Ovary (tissue), 7 donors: ENCODE measurements at regions not wholly inside any gene's neighbourhood (a gene's known extent, or its start where the extent isn't known, plus 50 kb on each side); places are given as distances from the start of the nearest gene placed in this dataset.
"Not testable (repeated sequence)": the region's sequence is repeated elsewhere in the genome, so short reads cannot be mapped to it uniquely, and the experiment has no call there.

ENCODE experiments used
- DNase-seq, 5 donors: peaks; one replicate each; pipeline ENCODE4 v3.0.0-alpha.2; 2019 to 2020
- H3K27ac ChIP-seq, 2 donors: fragments of 200-600 bp; one replicate each; pipeline versions ENCODE4 v1.5.1 to v1.8.0; 2019 to 2022
- H3K27me3 ChIP-seq: fragments of 200-600 bp; one replicate; pipeline ENCODE4 v1.8.0; 2022
- H3K36me3 ChIP-seq: fragments of 200-600 bp; sonication (generic); one replicate; pipeline ENCODE4 v1.5.1; 2019
- H3K4me1 ChIP-seq: one replicate; pipeline ENCODE4 v1.8.1; 2013; ENCODE audit warnings: mild to moderate bottlenecking, moderate library complexity; ENCODE audit not compliant: insufficient read depth
- H3K4me3 ChIP-seq: fragments of 200-600 bp; sonication (generic); one replicate; pipeline ENCODE4 v1.5.1; 2017
- H3K9me3 ChIP-seq, 2 donors: fragments of 200-600 bp in 1 of 2; sonication (generic) in 1 of 2; one replicate each; pipeline versions ENCODE4 v1.5.1 to v1.8.1; 2013 to 2019; ENCODE audit warnings: mild to moderate bottlenecking in 1 of 2, moderate library complexity in 1 of 2
- EP300 ChIP-seq: sonication (generic); formaldehyde crosslinking; IDR thresholded peaks from one replicate; pipeline ENCODE4 v1.6.1; 2017; ENCODE audit warnings: antibody characterized with exemption
- POLR2A ChIP-seq: fragments of 450-650 bp; IDR thresholded peaks from one replicate; pipeline ENCODE4 v1.6.1; 2017; ENCODE audit warnings: antibody characterized with exemption, mild to moderate bottlenecking, moderate library complexity
- WGBS, 3 donors: extraction: QIAGEN DNeasy Blood & Tissue Kit in 1 of 3; methylation state at CpG; one replicate each; pipeline versions ENCODE4 v1.1.5 to v1.1.7; 2013 to 2017; 5-methylcytosine and 5-hydroxymethylcytosine counted together
- intact Hi-C, 4 donors: fragments of 100-400 bp; cut with DNase I; formaldehyde crosslinking; loops; one replicate each; pipeline versions ENCODE4 v1.11.0 to v1.15.1; 2022 to 2023
- TF ChIP-seq, protein P1 (sequence below), 3 donors: fragments of 450-650 bp in 2 of 3; fragments of 200-600 bp in 1 of 3; IDR thresholded peaks; one replicate each; pipeline versions ENCODE4 v1.5.1 to v1.8.0; 2016 to 2022; ENCODE audit warnings: antibody characterized with exemption in 3 of 3, mild to moderate bottlenecking in 1 of 3
- donor health status: DM: no; HTN: no; CAD: no; lungs with moderate emphysema.
- donor health status: DM: no; HTN: no; CAD: no.
- donor health status: Bipolar disorder and iron deficiency.
- donor health status: DM: no; HTN: no; CAD: no.
- donor health status: DM: yes; HTN: yes; CAD: no.

DNA sequence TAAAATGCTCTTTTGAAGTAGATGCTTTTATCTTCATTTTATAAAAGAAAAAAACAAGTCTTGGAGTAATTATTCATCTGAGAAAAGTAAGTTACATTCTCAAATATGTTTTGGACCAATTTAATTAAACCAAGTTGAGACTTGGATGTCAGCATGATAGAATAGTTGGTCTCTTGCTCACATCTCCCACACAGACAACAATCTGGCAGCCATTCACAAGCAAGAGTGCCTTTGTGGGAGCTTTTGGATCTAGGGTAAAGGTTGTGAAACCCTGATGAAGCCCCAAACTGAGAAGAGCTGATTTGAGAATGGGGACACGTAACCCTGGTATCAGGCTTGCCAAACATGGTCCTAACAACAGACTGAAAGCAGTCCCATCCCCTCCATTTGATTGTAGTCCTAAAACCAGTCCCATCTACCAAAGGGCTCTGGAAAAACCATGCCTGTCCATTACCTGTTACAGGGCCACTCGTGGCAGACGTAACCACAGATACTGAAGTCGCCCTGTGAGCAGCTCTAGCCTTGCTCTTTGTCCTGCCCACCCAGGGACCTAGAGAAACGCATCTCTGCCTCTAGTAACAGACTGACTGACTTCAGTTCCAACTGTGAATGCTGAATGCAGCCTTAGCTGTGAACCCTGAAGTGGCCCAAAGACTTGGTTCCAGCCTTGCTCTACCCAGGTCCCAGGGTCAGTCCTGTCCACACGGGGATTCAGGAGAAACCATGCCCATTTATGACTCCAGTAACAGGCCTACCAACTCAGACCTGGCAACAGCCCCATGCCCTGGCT is 145.5 kb upstream of the SYNPR start:
- intact Hi-C loops = no loop called here
- Histone ChIP-seq H3K27ac (no peak overlapping the region), H3K27me3 (no peaks in the 10 kb centered on the region), H3K9me3 (no peaks in the 10 kb centered on the region), H3K36me3 (no peaks in the 10 kb centered on the region), H3K4me1 (no peaks in the 10 kb centered on the region), H3K4me3 (no peak overlapping the region)
- TF ChIP-seq, protein P1, sequence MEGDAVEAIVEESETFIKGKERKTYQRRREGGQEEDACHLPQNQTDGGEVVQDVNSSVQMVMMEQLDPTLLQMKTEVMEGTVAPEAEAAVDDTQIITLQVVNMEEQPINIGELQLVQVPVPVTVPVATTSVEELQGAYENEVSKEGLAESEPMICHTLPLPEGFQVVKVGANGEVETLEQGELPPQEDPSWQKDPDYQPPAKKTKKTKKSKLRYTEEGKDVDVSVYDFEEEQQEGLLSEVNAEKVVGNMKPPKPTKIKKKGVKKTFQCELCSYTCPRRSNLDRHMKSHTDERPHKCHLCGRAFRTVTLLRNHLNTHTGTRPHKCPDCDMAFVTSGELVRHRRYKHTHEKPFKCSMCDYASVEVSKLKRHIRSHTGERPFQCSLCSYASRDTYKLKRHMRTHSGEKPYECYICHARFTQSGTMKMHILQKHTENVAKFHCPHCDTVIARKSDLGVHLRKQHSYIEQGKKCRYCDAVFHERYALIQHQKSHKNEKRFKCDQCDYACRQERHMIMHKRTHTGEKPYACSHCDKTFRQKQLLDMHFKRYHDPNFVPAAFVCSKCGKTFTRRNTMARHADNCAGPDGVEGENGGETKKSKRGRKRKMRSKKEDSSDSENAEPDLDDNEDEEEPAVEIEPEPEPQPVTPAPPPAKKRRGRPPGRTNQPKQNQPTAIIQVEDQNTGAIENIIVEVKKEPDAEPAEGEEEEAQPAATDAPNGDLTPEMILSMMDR (IDR thresholded peaks at IDR 0.05) = no peak
- TF ChIP-seq EP300 (no peak), POLR2A (no peak)
- 65 to 79% (median 73%) methylated on average over 6 of the region's 6 CpGs for WGBS, 3 donors
- no peak for DNase-seq

DNA sequence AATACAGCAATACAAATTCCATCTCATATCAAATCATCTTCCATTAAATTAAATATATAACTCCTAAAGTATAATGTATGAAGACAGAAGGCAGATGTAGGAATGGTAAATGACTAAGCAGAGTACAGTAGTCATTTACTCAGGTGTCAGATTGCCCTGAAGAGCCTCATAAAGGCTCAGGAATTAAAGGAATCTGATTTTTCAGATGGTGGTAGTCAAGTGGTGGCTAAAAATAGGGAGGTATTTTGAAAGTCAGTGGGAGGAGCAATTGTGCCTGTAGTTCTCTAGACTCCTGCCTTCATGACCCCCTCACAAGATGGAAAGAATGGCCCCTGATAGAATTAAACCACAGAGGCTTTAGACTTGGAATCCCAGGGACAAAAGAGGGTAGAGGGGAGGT is 142.7 kb upstream of the SYNPR start:
- no peak for DNase-seq
- Histone ChIP-seq H3K4me1 (no peaks in the 10 kb centered on the region), H3K9me3 (no peaks in the 10 kb centered on the region), H3K27ac (no peak overlapping the region), H3K36me3 (no peaks in the 10 kb centered on the region), H3K4me3 (no peak overlapping the region), H3K27me3 (no peaks in the 10 kb centered on the region)
- intact Hi-C loops = no loop called here
- TF ChIP-seq, protein P1 (IDR thresholded peaks at IDR 0.05) = no peak
- TF ChIP-seq EP300 (no peak), POLR2A (no peak)

DNA sequence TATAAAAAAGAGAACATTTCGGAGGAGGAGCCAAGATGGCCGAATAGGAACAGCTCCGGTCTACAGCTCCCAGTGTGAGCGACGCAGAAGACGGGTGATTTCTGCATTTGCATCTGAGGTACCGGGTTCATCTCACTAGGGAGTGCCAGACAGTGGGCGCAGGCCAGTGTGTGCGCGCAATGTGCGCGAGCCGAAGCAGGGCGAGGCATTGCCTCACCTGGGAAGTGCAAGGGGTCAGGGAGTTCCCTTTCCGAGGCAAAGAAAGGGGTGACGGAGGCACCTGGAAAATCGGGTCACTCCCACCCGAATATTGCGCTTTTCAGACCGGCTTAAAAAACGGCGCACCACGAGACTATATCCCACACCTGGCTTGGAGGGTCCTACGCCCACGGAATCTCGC is 141.9 kb upstream of the SYNPR start:
- H3K27me3 ChIP-seq, H3K4me3 ChIP-seq, H3K9me3 ChIP-seq, H3K36me3 ChIP-seq, intact Hi-C loops, H3K4me1 ChIP-seq, DNase-seq, H3K27ac ChIP-seq: not testable (repeated sequence)
- WGBS, 3 donors = 88 to 90% (median 90%) methylated on average over 20 to 23 of the region's 26 CpGs

DNA sequence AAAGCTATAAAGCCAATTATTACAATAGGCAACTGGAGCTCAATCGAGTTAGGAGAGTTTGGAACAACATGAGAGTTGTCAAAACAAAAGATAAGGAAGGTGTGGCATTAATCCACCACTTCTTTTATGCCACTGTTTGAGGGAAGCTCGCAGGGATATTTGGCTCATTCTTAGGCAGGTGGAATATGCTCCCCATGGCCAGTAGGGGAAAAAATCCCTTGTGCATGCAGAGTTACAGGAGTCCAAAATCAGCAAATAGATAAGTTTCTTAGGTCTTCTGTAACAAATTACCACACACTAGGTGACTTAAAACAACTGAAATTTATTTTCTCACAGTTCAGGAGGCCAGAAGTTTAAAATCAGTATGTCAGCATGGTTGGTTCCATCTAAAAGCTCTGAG is 135.4 kb upstream of the SYNPR start:
- no peaks in the 10 kb centered on the region for H3K36me3 ChIP-seq
- no peak overlapping the region for H3K4me3 ChIP-seq
- H3K9me3 ChIP-seq = no peaks in the 10 kb centered on the region
- intact Hi-C loops = loop anchor here in 1 of 4 donors (10.0 kb wide), 1 partner anchor 182 kb away; no protein-coding TSS in a partner anchor
- TF ChIP-seq EP300 = no peak
- TF ChIP-seq, protein P1 (IDR thresholded peaks at IDR 0.05) = no peak
- TF ChIP-seq POLR2A = no peak
- no peaks in the 10 kb centered on the region for H3K27me3 ChIP-seq
- WGBS, 3 donors = 54 to 61% (median 60%) methylated on average over 2 of the region's 2 CpGs
- no peak overlapping the region for H3K27ac ChIP-seq
- no peaks in the 10 kb centered on the region for H3K4me1 ChIP-seq
- no peak for DNase-seq

DNA sequence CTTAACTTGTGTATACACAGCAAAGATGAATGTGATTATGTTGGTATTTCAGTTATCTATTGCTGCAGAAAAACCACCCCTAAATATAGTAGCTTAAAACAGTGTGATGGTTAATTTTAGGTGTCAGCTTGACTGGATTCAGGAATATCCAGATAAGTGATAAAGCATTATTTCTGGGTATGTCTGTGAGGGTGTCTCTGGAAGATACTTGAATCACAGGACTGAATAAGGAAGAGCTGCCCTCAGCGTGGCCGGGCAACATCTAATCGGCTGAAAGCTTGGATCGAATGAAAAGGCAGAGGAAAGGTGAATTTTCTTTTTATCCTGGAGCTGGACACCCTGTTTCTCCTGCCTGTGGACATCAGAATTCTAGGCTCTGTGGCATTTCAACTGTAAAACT is 132.0 kb upstream of the SYNPR start:
- Histone ChIP-seq H3K36me3 (no peaks in the 10 kb centered on the region), H3K9me3 (no peaks in the 10 kb centered on the region), H3K27me3 (no peaks in the 10 kb centered on the region), H3K27ac (no peak overlapping the region), H3K4me3 (no peak overlapping the region), H3K4me1 (no peaks in the 10 kb centered on the region)
- no peak for DNase-seq
- intact Hi-C loops = loop anchor here in 1 of 4 donors (10.0 kb wide), 1 partner anchor 179 kb away; no protein-coding TSS in a partner anchor
- 85 to 93% (median 88%) methylated on average over 4 of the region's 4 CpGs for WGBS, 3 donors
- TF ChIP-seq POLR2A (no peak), EP300 (no peak)
- TF ChIP-seq, protein P1 (IDR thresholded peaks at IDR 0.05) = no peak
